NCI-H1092 treated with DMSO at 0.1 percent for 48 hours (cell line): ENCODE measurements at regions not wholly inside any gene's neighbourhood (a gene's known extent, or its start where the extent isn't known, plus 50 kb on each side); places are given as distances from the start of the nearest gene placed in this dataset.
"Not testable (repeated sequence)": the region's sequence is repeated elsewhere in the genome, so short reads cannot be mapped to it uniquely, and the experiment has no call there.

Source experiments
- DNase-seq: peaks from one replicate; lab custom pipeline; 2025; lab: John Stamatoyannopoulos, UW

DNA sequence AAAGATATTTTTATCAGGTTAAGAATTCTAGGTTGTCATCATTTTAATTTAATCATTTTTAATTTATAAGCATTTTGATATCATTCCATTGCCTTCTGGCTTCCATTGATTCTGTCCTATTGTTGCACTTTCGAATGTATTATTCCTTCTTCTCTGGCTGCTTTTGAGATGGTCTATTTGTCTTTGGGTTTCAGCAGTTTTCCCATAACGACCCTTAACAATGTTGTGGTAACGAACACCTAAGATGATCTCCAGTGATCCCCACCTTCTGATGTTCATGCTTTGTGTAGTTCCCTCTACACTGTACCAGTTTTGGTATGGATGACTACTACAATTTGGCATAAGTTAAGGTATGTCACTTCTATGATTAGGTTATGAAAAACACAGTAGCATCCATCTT lies 59.9 kb downstream of the MINAR1 start:
- no peak for DNase-seq

DNA sequence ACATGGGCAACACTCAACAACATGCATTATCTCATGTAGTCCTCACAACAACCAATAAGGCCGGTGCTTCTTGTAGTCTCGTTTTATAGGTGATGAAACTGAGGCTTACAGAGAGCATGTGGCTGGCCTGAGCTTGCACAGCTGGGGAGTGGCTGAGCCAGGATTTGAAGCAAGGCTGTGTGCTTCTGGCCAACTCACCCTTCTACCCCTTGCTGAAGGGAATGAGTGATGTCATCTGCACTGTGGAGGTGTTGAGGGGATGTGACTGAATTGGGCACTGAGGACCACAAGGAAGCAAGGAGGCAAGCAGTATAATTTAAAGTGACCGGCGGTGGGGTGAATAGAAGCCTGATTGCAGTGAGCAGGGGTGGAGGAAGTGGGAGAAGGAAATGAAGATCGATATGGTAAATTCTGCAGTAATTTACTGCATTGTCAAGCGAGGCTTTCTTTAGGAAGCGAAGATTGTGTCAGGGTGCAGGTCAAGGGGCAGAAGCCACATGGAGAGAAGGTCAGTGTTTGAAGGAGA lies 62.3 kb downstream of the MINAR1 start:
- no peak for DNase-seq

DNA sequence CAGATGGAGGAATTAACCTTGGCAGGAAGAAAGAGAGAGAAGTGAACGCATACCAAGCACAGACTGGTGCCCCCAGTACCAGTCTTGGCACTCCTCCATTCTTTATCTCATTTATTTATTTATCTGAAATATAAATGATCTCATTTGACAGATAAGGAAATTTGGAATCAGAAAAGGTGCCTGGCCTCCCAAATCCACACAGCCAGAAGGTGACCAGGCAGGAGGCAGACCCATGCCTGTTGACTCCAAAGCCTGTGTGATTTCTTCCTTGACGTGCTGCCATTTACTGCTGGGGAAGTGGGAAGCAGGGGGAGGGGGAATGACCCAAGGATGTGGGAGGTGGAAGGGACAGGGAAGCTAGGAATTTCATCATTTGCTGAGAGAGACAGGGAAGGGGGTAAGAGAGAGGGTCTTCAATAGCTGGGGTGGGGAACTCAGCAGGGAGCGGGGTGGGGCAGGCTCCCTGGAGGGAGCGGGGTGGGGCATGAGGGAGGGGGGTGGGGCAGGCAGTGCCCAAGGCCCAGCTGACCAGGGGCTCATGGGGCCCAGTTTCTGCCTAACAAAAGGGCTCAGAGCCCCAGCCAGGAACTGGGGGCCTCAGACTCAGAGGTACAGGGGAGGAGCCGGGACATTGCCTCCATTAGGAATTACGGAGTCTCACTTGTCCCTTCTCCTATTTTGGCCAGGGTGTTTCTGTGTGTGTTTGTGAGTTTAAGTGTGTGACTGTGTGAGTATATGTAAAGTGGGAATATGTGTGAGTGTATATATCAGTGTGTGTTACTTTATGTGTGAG lies 63.0 kb downstream of the MINAR1 start:
- no peak for DNase-seq

DNA sequence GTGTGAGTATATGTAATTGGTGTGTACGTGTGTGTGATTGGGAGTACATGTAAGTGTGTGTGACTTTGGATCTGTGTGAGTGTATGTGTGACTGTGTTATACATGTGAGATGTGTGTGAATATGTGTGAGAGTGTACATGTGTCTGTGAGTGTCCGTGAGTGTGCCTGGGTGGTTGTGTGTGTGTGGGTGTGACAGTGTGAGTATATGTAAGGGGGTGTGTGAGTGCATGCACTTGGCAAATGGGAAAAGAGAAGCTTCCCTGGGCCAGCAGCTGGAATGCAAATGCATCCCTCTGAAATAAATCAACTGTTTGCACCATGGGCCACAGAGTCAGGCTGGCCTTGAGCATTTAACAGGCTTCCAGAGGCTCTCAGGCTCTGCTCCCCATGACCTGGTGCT lies 63.6 kb downstream of the MINAR1 start:
- DNase-seq: no peak

DNA sequence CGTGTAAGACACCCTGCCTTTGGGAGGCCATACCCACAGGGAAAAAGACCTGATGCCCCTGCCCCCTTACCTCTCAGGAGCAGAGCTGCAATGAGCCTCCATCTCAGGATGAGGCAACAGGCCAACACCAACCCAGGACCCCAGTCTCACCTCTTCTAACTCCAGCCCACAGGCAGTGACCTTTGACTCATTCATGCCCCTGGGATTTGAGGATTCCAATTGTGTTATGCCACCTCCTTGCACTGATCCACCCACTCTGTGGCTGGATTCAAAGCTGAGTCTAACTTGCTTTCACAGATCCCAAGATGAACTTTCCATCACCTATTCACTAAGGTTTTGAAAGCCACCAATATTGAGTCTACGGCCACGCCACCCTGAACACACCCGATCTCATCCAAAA lies 64.7 kb downstream of the MINAR1 start:
- no peak for DNase-seq

DNA sequence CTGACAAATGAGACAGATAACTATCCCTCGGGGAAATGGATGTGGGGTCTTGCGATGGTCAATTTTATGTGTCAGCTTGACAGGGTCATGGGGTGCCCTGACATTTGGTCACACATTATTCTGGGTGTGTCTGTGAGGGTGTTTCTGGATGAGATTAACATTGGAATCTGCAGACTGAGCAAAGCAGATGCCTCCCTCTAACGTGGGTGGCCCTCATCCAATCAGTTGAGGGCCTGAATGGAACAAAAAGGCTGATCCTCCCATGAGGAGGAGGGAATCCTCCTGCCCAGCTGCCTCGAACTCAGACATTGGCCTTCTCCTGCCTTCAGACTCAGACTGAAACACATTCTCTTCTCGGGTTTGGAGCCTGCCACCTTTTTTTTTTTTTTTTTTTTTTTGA lies 69.0 kb downstream of the MINAR1 start:
- DNase-seq: no peak

DNA sequence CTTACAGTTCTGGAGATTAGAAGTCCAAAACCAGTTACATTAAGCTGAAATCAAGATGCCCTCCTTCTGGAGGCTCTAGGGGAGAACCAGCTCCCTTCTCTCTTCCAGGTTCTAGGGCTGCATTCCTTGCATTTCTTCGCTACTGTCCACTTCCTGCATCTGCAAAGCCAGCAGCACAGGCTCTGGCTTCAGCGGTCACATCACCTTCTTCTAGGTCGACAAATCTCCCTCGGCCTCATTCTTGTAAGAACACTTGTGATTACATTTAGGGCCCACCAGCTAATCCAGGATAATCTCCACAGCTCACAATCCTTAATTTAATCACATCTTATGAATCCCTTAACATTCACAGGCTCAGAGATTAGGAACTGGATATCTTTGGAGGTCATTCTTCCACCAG lies 73.8 kb downstream of the MINAR1 start:
- no peak for DNase-seq

DNA sequence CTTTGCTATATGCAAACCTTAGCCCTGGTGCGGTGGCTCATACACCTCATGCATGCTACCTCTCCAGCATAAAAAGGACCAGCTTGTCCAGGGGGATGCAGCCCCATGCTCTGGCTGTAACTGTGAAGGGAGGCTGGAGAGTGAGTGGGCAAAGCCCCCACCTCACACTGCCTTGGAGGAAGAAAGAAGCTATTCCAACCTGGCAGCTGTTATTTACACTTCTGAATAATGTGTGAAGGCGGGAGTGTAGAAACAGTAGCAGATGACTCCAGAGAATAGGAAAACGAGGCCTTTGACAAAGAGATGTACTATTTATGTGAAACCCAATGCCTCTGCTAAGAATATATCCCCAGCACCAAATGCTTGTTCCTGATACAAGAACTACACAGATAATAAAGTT lies 80.7 kb downstream of the MINAR1 start:
- not testable (repeated sequence) for DNase-seq

DNA sequence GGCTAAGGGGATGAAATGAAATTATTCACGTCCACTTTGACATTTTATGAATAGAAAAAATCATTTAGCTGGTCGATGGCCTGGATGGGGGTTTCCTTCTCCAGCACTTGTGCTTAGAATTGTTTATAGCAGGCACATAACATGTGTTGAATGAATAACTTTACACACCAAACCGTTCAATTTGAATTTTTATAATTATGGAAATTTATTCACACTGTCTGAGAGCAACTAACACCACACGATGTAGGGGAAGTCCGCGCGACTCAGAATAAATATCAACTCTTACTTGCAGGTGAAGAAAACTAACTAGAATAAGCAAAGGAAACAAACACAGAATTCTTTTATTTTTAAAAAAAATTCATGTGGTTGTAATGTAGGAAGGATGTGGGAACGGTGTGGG lies 81.3 kb downstream of the MINAR1 start:
- no peak for DNase-seq

DNA sequence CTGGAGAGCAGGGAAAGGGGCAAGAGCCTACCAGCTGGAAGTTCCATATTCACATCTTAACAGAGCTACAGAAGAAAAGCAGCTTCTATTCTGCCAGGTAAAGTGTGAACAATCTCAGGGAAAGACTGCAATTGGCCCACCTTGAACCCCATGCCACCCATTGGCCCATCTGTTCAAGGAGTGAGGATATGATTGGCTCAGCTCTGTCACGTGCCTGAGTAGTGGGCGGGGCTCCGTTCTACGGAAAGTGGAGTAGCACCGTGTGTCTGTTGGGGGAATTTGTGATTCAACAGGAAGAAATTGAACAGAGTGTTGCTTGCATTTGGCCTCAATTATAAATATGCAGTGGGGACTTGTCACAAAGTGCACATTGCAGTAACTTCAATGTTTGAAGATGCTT lies 81.8 kb downstream of the MINAR1 start:
- DNase-seq: no peak

DNA sequence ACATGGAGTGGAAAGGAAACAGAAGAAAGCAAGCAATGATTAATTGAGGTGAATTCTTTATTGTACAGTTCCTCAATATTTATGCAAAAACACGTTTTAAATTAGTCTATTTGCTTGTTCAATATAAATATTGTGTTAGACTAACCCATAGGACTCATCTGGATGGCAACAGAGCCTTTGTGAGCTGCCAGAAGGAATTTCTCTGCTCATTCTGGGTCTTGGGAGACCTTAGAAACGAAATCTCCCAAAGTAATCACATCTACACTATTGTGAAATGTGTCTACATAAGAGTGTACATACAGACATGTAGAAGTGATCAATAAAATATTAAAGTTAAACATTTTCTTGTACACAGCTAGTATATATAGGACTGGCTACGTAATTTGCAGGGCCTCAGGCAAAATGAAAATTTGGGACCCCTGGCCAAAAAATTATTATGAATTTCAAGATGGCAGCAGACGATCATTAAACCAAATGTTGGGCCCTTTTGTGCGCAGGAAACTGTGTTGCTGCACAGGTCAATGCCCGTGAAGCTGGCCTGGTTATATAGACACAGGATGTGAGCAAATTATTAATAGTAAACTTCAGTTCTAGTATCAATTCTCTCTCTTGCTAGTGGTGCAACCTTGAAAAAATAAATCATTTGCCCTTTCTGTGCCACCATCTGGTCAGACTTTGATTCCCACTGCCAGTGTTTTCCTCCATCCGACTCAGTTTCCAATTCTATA lies 83.3 kb downstream of the MINAR1 start:
- DNase-seq: no peak

DNA sequence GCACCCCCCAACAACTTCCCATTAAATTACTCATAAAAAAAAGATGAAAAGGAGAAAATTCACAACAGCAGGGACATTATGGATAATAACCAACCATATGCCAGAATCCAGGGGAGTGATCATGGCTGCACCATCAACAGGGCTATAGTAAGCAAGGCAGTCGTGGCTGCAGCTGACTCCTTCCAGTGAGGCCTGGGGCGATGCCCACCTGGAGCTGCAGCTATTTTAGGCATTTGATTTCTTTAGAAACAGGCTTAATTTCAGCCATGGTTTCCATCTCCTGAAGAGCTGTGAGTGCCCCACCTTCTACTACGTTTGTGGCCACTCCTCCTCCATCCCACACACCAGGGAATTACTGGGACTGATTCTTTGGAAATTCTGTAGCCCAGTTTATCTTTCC lies 84.0 kb downstream of the MINAR1 start:
- DNase-seq: no peak

DNA sequence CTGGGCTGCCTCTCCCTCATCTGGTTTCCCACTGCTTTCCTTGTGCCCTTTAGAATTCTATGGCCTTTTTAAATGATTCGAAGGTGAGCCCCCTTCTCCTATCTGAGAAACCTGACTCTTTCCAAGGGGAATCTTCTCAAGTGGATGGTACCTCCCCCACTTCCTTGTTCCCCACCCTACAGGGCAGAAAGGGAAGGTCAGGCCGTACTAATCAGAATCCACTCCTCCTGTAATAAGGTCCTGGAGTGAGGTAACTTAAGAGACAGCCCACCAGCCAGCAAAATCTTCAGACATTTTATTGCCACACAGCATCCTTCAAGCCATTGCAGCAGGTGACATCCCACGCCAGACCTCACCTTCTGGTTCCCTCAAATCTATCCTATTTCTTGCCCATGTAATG lies 84.5 kb downstream of the MINAR1 start:
- DNase-seq: no peak

DNA sequence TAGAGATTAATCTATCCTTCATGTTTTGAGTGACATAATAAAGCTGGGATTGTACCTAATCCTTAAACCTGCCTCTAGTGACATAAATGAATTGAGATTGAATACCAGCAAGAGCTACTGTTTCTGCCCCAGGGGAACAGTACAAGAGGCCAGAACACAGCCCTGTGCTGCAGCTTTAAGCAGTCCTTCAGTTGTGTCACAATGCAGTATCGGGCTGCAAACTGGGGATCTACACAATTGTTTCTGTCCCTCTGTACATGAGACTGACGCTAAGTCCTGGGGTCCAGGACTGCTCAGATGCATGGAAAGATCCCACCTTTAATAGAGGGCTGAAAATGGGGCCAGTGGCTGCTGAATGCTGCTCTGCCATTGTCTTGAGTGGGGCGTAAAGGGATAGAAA lies 87.5 kb downstream of the MINAR1 start:
- DNase-seq: no peak

DNA sequence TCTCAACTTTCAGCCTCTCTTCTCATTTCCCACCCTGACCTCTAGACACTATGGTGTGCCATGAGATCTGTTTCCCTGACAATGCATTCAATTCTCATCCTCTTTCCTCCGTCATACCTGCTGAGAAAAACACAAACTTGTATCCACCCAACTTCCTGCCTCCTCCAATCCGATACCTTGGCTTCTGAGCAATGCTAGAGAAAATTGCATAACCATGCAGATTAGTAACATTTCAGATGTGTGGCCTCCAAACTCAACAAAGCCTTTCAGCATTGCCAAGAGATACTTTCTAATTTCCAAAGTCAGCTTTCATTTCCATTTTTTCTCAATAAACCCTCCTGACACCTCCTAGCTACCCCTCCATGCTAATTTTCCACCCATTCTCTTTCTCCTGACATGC lies 88.5 kb downstream of the MINAR1 start:
- DNase-seq: no peak

DNA sequence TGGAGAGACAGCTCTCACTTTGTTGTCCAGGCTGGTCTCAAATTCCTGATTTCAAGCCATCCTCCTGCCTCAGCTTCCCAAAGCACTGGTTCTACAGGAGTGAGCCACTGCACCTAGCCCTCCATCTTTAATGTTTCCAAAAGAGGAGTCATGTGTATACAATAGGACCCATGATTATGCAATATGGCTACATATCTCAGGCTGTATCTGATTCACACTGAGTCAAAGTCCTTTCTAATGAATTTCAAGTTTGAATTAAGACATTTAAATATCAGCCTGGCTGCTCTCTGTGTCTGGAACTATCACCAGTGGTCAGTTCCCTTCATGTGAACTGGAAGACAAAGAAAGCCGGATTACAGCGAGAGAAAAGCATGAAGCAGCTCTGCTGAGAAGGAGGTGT lies 90.5 kb downstream of the MINAR1 start:
- no peak for DNase-seq

DNA sequence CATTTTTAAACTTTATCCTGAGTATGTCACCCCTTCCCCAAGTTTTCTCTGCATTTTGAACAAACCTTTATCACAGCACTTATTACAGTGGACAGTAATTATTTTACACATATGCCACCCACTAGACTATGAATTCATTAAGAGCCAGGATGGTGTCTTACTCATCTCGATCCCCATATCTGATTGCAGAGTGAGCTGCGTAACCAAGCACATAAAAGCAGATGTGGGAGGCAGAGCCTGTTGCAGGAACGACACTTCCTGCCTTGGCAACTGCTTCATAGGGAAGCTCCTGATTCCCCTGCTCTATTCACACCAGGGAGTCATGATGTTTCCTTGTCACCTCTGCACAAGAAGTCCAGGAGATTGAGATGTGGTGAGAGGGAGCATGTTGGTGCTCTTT lies 91.1 kb downstream of the MINAR1 start:
- DNase-seq: no peak

DNA sequence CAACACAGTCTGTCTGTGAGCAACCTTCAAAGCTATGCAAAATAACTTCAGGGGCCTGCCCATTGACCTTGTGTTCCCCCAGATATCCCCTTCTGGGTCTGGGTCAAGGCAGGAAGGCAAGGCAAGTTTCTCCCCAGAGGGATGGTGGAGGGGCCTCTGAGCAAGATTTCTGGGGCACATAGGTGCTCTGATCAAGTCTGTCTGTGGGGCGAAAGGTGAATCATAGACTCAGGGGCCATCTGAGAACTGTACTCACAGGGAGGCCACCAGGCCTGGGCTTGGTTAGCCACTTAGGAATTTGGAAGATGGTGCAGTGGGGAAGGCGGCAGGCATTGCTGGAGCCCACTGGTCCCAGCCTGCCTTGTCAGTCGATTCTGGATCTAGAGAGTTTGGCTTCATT lies 92.4 kb downstream of the MINAR1 start:
- DNase-seq: no peak

DNA sequence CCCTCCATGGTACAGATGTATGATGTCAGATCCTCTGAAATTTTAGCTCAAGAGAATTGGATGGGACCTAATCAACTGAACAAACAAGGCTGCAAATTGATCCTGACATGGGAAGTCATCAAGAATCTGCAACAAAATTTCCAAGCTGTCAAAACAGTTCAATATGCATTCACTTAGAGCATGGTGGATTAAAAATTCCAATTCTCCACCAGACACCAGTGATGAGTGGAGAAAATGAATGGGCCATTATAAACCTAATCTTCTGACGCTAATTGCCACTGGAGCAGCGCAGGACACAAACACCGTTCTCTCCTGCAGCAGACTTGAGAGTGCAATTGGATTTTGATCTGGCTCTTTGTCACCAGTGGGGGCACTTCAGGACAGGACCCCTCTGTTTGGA lies 94.2 kb downstream of the MINAR1 start:
- DNase-seq: no peak

DNA sequence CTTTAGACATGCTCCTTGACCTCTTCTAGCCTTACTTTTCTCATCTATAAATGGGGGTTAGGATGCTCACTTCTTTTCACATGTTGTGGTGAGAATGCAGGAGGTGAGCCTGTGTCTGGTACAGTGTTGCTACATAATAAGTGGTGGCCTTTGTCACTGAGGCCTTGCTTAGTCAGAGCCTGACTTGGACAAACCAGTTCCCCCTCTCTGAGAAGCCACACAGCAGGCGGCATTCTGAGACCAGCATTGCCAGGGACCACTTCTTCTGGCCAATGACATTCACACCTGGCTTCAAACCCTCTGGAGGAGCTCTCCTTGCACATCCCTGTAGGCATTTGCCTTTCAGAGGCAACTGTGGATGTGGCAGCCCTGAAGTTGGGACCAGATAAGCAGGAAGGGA lies 95.7 kb downstream of the MINAR1 start:
- no peak for DNase-seq

DNA sequence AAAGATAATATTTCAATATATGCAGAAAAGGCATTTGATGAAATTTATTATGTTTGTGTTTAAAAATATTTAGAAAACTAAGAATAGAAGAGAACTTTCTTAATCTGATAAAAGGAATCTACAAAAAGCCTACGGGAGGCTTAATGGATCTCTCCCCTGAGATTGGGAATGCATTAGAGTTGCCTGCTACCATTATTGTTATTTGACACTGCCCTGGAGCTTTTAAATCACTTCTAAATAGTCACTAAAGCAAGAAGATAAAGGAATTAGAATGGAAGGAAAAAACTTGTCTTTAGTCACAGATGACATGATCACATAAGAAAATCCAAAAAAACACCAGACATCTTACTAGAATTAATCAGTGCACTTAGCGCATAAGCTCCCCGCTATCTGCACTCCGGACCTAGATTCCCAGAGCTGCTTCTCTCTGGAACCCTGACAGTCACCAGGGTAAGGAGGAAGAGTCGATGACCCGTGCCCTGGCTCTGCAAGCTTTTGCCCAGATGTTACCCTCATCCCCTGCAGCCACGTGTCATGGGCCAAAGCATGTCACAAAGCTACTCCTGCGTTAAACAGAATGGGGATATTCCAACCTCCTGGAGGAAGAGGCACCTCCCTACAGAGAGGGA lies 97.1 kb downstream of the MINAR1 start:
- no peak for DNase-seq

DNA sequence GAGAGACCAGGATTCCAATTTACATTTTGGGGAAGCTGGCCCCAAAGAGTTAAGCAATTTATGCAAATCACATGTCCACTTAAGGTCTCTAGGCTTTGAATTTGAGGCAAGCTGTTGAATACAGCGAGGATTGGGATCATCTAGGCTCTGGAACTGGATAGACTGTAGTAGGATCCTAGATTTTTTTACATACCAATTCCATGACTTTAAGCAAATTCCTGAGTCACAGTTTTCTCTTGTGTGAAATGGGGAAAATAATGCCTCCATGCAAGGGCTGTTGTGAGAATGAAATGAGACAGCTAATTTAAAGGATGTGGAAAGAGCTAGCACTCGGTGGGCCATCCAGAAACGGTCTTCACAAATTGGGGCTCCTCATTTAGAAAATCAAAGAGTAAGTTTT lies 103.4 kb downstream of the MINAR1 start:
- no peak for DNase-seq

DNA sequence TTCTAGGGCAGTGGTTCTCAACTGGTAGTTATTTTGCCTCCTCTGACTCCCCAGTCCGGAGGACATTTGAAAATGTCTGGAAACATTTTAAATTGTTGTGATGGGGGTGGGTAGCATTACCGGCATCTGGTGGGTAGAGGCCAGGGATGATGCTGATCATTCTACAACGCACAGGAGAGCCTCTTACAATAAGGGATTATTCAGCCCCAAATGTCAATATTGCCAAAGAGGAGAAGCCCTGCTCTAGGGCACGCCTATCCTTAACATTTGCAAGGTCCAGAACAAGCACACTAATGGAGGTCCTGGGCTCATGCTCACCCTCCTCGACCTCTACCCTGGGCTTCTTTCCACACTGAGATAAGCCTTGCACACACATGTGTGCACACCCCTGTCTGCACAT lies 106.4 kb downstream of the MINAR1 start:
- no peak for DNase-seq
